H9 (cell line): ENCODE measurements at regions not wholly inside any gene's neighbourhood (a gene's known extent, or its start where the extent isn't known, plus 50 kb on each side); places are given as distances from the start of the nearest gene placed in this dataset.

Source experiments
- DNase-seq: peaks from one replicate; pipeline ENCODE4 v3.0.0-alpha.2; 2017
- H2AFZ ChIP-seq: one replicate; pipeline ENCODE4 v1.6.1; 2013; ENCODE audit warnings: mild to moderate bottlenecking, low read length, control low read depth, moderate library complexity
- H2AK5ac ChIP-seq: 2 replicates; pipeline ENCODE4 v1.6.1; 2013; ENCODE audit warnings: low read length, control low read depth, mixed read lengths; ENCODE audit not compliant: insufficient read length
- H2BK120ac ChIP-seq: one replicate; pipeline ENCODE4 v1.6.1; 2013; ENCODE audit warnings: low read depth, mild to moderate bottlenecking, low read length, control low read depth, inconsistent platforms; ENCODE audit not compliant: poor library complexity, severe bottlenecking
- H2BK12ac ChIP-seq: 2 replicates; pipeline ENCODE4 v1.6.1; 2013; ENCODE audit warnings: low read length, control low read depth, mixed read lengths, low read depth; ENCODE audit not compliant: insufficient read length
- H2BK15ac ChIP-seq: 2 replicates; pipeline ENCODE4 v1.6.1; 2013; ENCODE audit warnings: low read depth, low read length, control low read depth
- H2BK20ac ChIP-seq: one replicate; pipeline ENCODE4 v1.6.1; 2013; ENCODE audit warnings: low read depth, mild to moderate bottlenecking, low read length, control low read depth, inconsistent platforms; ENCODE audit not compliant: poor library complexity, severe bottlenecking
- H2BK5ac ChIP-seq: 2 replicates; pipeline ENCODE4 v1.6.1; 2013; ENCODE audit warnings: low read length, control low read depth, mixed read lengths; ENCODE audit not compliant: insufficient read length
- H3K14ac ChIP-seq: 2 replicates; pipeline ENCODE4 v1.6.1; 2013; ENCODE audit warnings: low read length, control low read depth; ENCODE audit not compliant: insufficient read depth
- H3K18ac ChIP-seq: 2 replicates; pipeline ENCODE4 v1.6.1; 2013; ENCODE audit warnings: low read depth, mild to moderate bottlenecking, mixed read lengths, low read length, control low read depth; ENCODE audit not compliant: insufficient read length
- H3K23ac ChIP-seq: 2 replicates; pipeline ENCODE4 v1.6.1; 2013; ENCODE audit warnings: low read length, control low read depth, mixed read lengths, low read depth; ENCODE audit not compliant: insufficient read length
- H3K23me2 ChIP-seq: 2 replicates; pipeline ENCODE4 v1.6.1; 2013; ENCODE audit warnings: low read depth, mild to moderate bottlenecking, mixed read lengths, low read length, control low read depth; ENCODE audit not compliant: insufficient read length, poor library complexity, severe bottlenecking
- H3K27ac ChIP-seq: 2 replicates; pipeline ENCODE4 v1.5.1; 2013; ENCODE audit warnings: low read length, control low read depth, mixed read lengths, low read depth; ENCODE audit not compliant: insufficient read length
- H3K27me3 ChIP-seq: 2 replicates; pipeline ENCODE4 v1.6.1; 2013; ENCODE audit warnings: low read length, control low read depth, inconsistent platforms; ENCODE audit not compliant: insufficient read depth
- H3K4ac ChIP-seq: 2 replicates; pipeline ENCODE4 v1.6.1; 2013; ENCODE audit warnings: low read depth, mild to moderate bottlenecking, control low read depth, inconsistent platforms, low read length, moderate library complexity
- H3K4me1 ChIP-seq: 2 replicates; pipeline ENCODE4 v1.6.1; 2013; ENCODE audit warnings: low read length, control low read depth, inconsistent platforms; ENCODE audit not compliant: insufficient read depth
- H3K4me2 ChIP-seq: 2 replicates; pipeline ENCODE4 v1.6.1; 2013; ENCODE audit warnings: low read length, control low read depth, mixed read lengths; ENCODE audit not compliant: insufficient read length, insufficient read depth
- H3K56ac ChIP-seq: 2 replicates; pipeline ENCODE4 v1.6.1; 2013; ENCODE audit warnings: low read depth, mild to moderate bottlenecking, mixed read lengths, low read length, control low read depth; ENCODE audit not compliant: insufficient read length
- H3K79me1 ChIP-seq: 2 replicates; pipeline ENCODE4 v1.6.1; 2013; ENCODE audit warnings: low read depth, mild to moderate bottlenecking, moderate library complexity, low read length, control low read depth, inconsistent platforms; ENCODE audit not compliant: insufficient read depth, poor library complexity, severe bottlenecking
- H3K79me2 ChIP-seq: 2 replicates; pipeline ENCODE4 v1.6.1; 2013; ENCODE audit warnings: low read length, control low read depth, inconsistent platforms; ENCODE audit not compliant: insufficient read depth
- H3K9ac ChIP-seq: 2 replicates; pipeline ENCODE4 v1.6.1; 2013; ENCODE audit warnings: low read length, control low read depth, mixed read lengths; ENCODE audit not compliant: insufficient read length; ENCODE audit errors: extremely low read depth
- H3K9me3 ChIP-seq: one replicate; pipeline ENCODE4 v1.6.1; 2013; ENCODE audit warnings: low read depth, low read length, inconsistent platforms; ENCODE audit not compliant: control insufficient read depth
- H3T11ph ChIP-seq: one replicate; pipeline ENCODE4 v1.6.1; 2013; ENCODE audit warnings: mild to moderate bottlenecking, low read length, control low read depth, inconsistent platforms
- H4K20me1 ChIP-seq: one replicate; pipeline ENCODE4 v1.6.1; 2013; ENCODE audit not compliant: control insufficient read depth, insufficient read length, insufficient read depth
- H4K5ac ChIP-seq: 2 replicates; pipeline ENCODE4 v1.6.1; 2013; ENCODE audit warnings: low read depth, mild to moderate bottlenecking, mixed read lengths, low read length, control low read depth; ENCODE audit not compliant: insufficient read length
- H4K8ac ChIP-seq: replicated peaks from 2 replicates; pipeline ENCODE4 v1.6.1; 2013; ENCODE audit warnings: low read length, control low read depth, mixed read lengths, low read depth; ENCODE audit not compliant: insufficient read length
- H4K91ac ChIP-seq: 2 replicates; pipeline ENCODE4 v1.6.1; 2013; ENCODE audit warnings: low read depth, mild to moderate bottlenecking, moderate library complexity, mixed read lengths, low read length, control low read depth; ENCODE audit not compliant: insufficient read length
- H3K27ac Mint-ChIP-seq, 3 experiments: 2 replicates in 2 of 3; 3 replicates in 1 of 3; pipeline ENCODE4 v1.8.0; 2020 to 2021; ENCODE audit warnings: mixed read lengths in 3 of 3, mild to moderate bottlenecking in 1 of 3, moderate library complexity in 1 of 3
- H3K27me3 Mint-ChIP-seq: 2 replicates; pipeline ENCODE4 v1.8.0; 2021; ENCODE audit warnings: low read depth, mild to moderate bottlenecking, moderate library complexity, mixed read lengths
- H3K36me3 Mint-ChIP-seq, 3 experiments: 2 replicates in 2 of 3; 3 replicates in 1 of 3; pipeline ENCODE4 v1.8.0; 2020 to 2021; ENCODE audit warnings: low read depth in 3 of 3, mixed read lengths in 3 of 3; ENCODE audit not compliant: insufficient read depth in 1 of 3
- H3K4me1 Mint-ChIP-seq, 2 experiments: 2 replicates each; pipeline ENCODE4 v1.8.0; 2020; ENCODE audit warnings: mixed read lengths in 2 of 2
- H3K4me3 Mint-ChIP-seq, 2 experiments: 2 replicates in 1 of 2; 3 replicates in 1 of 2; pipeline ENCODE4 v1.8.0; 2020 to 2021; ENCODE audit warnings: mild to moderate bottlenecking in 2 of 2, mixed read lengths in 2 of 2, moderate library complexity in 1 of 2
- H3K9me3 Mint-ChIP-seq, 2 experiments: 2 replicates in 1 of 2; 3 replicates in 1 of 2; pipeline ENCODE4 v1.8.0; 2020; ENCODE audit warnings: mild to moderate bottlenecking in 2 of 2, mixed read lengths in 2 of 2, moderate library complexity in 1 of 2
- CTCF ChIP-seq: fragments of 200-600 bp; sonication (generic); conservative IDR thresholded peaks from 3 replicates; pipeline ENCODE4 v1.8.0; 2021; ENCODE audit warnings: antibody characterized with exemption, mild to moderate bottlenecking
- WGBS: extraction: QIAGEN DNeasy Blood & Tissue Kit; methylation state at CpG from one replicate; pipeline ENCODE4 v1.1.7; 2013; ENCODE audit warnings: missing lambda C conversion rate, low lambda C conversion rate, mixed read lengths; ENCODE audit not compliant: insufficient read length; ENCODE audit errors: extremely low coverage; 5-methylcytosine and 5-hydroxymethylcytosine counted together

- Histone ChIP-seq H3T11ph (no peak overlapping the region), H3K4me2 (no peak overlapping the region), H3K4me1 (peaks cover 2% of the 10 kb centered on the region; the same call in 1 of the 2 replicates), H4K8ac (no peak overlapping the region), H3K27ac (no peak overlapping the region), H3K56ac (no peak overlapping the region), H3K27me3 (no peaks in the 10 kb centered on the region), H2AFZ (no peak overlapping the region), H2BK120ac (no peak overlapping the region), H3K18ac (no peak overlapping the region), H4K20me1 (no peaks in the 10 kb centered on the region), H3K79me1 (no peaks in the 10 kb centered on the region), H3K23ac (no peak overlapping the region), H3K79me2 (no peaks in the 10 kb centered on the region), H2BK5ac (no peak overlapping the region), H2BK12ac (no peak overlapping the region), H2BK15ac (no peak overlapping the region), H3K9me3 (no peaks in the 10 kb centered on the region), H3K9ac (no peak overlapping the region), H4K91ac (no peak overlapping the region), H2BK20ac (no peak overlapping the region), H3K23me2 (no peaks in the 10 kb centered on the region), H3K14ac (no peak overlapping the region), H3K4ac (no peak overlapping the region), H4K5ac (no peak overlapping the region), H2AK5ac (no peak overlapping the region)
- H3K4me3 Mint-ChIP-seq = no peak overlapping the region
- H3K4me1 Mint-ChIP-seq = peaks cover 15 to 23% of the 10 kb centered on the region in 2 experiments
- no peaks in the 10 kb centered on the region for H3K36me3 Mint-ChIP-seq
- H3K9me3 Mint-ChIP-seq = no peaks in the 10 kb centered on the region
- no CpG with 5 or more reads among the region's 5 CpGs for WGBS
- no peaks in the 10 kb centered on the region for H3K27me3 Mint-ChIP-seq
- DNase-seq = no peak
- TF ChIP-seq CTCF = no peak
- no peak overlapping the region for H3K27ac Mint-ChIP-seq
Observed at GRCh38 chr3:66602691-66603090, 101.9 kb upstream of the LRIG1 start.
